PC-3 (cell line): ENCODE measurements at regions not wholly inside any gene's neighbourhood (a gene's known extent, or its start where the extent isn't known, plus 50 kb on each side); places are given as distances from the start of the nearest gene placed in this dataset.

Source experiments
- CTCF ChIP-seq: fragments of 300-600 bp; sonication (generic); conservative IDR thresholded peaks from 2 replicates; pipeline ENCODE4 v1.5.1; 2017; ENCODE audit warnings: antibody characterized with exemption, low read depth, mild to moderate bottlenecking, low read length
- EZH2 ChIP-seq: fragments of 300-600 bp; sonication (generic); IDR thresholded peaks from one replicate; pipeline ENCODE4 v1.6.1; 2017; ENCODE audit warnings: antibody characterized with exemption, mild to moderate bottlenecking, low read length; ENCODE audit not compliant: unreplicated experiment

- peak; percentile 84 for TF ChIP-seq CTCF
- TF ChIP-seq EZH2 = no peak
These were observed 182.5 kb upstream of the NPY2R start for GRCh38 chr4:155025762-155026457.
